ENCODE measurements at regions not wholly inside any gene's neighbourhood (a gene's known extent, or its start where the extent isn't known, plus 50 kb on each side); places are given as distances from the start of the nearest gene placed in this dataset.
"Not testable (repeated sequence)": the region's sequence is repeated elsewhere in the genome, so short reads cannot be mapped to it uniquely, and the experiment has no call there.

GRCh38 chr4:71081192-71081591 lies 87.7 kb downstream of the DCK start:
- no peak for DNase-seq (ENCODE audit: low read depth)

- DNase-seq (ENCODE audit: low read depth): no peak
These were observed 100.3 kb downstream of the DCK start for GRCh38 chr4:71093745-71094144.

DNA sequence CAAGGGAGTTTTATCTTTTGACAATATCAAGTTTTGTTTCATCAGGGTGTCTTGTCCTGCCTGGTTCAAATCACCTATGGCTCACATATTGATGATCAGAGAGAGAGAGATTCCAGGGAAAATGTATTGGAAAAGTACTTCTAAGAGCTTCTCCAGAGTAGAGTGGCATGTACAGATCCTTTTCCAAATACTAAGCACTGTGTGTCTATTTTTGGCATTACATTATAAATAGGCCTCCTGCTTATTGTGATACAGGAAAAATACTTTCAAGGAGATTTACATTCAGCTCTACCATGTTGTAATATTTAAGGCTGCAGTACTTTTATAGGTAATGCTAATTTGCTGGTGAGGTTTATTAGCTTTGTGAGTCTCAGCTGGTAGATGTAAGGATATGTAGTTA lies 100.8 kb downstream of the DCK start:
- DNase-seq (ENCODE audit: low read depth): no peak

DNA sequence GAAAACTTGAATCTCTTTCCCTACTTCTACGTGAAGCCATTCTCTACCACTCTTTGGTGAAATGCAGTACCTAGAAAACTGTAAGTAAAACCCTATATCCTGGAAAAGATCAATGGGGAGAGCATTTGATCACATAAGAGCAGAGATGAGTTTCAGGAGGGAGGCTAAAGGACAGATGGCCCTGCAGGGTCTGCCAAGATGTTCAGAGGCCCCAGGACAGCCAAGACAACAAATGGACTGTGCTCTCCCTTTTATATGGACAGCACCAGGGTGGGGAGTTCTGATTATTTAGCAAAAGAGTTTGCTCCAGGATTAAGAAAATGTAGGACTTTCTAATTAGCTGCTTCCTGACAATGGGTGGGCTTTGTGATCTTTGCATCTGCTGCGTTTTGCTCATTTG lies 101.7 kb downstream of the DCK start:
- DNase-seq (ENCODE audit: low read depth): no peak

DNA sequence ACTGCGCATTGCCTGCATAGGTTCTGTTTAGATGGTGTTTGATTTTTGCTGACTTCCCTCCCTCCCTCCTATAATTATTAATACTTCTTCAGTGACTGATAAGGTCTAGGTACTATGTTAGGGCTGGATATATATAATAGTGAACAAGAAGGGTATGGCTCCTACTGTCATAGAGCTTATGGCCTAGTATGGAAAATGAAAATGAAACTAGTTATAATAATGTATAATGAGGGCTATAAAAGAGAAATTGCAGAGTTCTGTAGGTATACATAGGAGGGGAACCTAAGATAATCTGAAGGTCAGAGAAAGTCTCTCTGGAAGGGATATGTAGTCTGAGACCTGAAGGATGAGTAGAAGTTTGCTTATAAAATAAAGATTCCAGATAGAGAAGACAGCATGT lies 102.1 kb downstream of the DCK start:
- DNase-seq (ENCODE audit: low read depth): peak; percentile 19

DNA sequence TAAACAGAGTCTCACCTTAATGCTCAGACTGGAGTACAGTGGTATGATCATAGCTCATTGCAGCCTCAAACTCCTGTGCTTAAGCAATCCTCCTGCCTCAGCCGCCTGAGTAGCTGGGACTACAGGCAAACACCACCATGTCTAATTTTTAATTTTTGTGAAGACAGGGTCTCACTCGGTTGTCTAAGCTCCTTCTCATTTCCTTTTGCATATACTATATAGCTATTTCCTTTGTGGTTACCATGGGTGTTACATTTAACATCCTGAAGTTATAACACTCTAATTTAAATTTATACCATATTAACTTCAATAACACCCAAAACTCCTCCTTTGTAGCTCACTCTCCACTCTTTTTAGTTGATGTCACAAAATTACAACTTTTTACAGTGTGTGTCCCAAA lies 114.3 kb downstream of the DCK start:
- no peak for DNase-seq (ENCODE audit: low read depth)

DNA sequence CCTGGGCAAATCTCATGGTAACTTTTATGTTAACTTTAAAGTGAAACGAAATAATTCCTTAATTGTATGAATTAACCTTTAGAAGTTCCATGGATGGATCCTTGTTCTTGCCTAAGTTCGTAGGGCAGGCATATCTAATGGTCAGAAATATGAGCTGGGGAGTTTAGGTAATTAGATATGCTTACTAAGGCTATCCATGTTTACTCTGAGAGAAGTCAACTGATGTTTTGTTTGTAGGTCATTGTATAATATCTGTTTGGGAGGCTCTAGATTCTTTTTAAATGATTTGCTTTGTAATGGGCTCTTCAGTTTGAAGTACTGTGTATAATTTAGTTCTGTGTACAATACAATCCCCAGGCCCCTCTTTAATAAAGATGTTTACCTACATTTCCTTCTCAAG lies 117.0 kb downstream of the DCK start:
- DNase-seq (ENCODE audit: low read depth): no peak

DNA sequence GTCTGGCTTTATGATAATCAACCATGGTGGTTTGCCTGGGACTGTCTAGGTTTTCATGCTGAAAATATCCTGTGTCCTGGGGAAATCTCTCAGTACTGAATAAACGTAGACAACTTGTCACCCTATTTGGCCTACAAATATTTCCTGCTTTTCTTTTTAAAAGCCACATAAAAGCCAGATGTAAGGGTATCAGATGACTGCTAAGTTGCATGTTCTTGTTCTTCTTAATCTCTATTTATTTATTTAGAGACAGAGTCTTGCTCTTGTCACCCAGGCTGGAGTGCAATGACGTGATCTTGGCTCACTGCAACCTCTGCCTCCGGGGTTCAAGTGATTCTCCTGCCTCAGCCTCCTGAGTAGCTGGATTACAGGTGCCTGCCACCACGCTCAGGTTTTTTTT lies 117.7 kb downstream of the DCK start:
- not testable (repeated sequence) for DNase-seq (ENCODE audit: low read depth)

- DNase-seq (ENCODE audit: low read depth): no peak
These were observed 119.8 kb downstream of the DCK start for GRCh38 chr4:71113294-71113693.

- DNase-seq (ENCODE audit: low read depth): no peak
These were observed 127.5 kb downstream of the DCK start for GRCh38 chr4:71120831-71121524.

DNA sequence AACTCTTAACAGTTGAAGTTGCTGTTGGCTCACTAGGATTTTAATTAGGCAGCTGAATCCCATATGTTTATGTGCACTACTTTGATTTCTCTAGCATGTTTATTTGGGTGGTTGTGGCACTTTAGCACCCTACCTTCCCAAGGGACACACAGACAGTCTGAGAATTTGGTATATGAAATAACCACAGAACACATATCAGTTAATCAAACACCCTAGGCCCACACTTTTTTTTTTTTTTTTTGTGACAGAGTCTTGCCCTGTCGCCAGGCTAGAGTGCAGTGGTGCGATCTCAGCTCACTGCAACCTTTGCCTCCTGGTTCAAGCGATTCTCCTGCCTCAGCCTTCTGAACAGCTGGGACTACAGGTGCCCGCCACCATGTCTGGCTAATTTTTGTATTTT lies 130.5 kb downstream of the DCK start:
- no peak for DNase-seq (ENCODE audit: low read depth)

- no peak for DNase-seq (ENCODE audit: low read depth)
These were observed 131.7 kb downstream of the DCK start for GRCh38 chr4:71125137-71125536.

DNA sequence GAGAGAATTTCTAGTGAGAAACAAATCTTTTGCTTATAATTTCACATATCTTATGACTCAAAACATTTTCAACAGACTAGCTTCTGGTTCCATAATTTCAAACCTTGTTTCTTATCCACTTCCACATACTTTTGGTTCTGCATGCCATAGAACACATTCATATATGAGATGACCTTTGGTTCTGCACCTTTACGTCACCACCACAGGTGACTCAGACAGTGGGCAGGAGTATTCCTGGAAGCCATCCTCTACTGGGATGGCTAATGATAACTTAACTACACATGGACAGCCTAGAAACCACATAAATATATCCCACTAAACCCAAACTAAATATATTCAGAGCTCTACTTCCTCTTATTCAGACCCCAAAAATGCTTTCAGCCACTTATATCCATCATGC lies 133.3 kb downstream of the DCK start:
- peak; percentile 98 for DNase-seq (ENCODE audit: low read depth)

- DNase-seq (ENCODE audit: low read depth): peak; percentile 92
These were observed 137.6 kb downstream of the DCK start for GRCh38 chr4:71130827-71131603.

DNA sequence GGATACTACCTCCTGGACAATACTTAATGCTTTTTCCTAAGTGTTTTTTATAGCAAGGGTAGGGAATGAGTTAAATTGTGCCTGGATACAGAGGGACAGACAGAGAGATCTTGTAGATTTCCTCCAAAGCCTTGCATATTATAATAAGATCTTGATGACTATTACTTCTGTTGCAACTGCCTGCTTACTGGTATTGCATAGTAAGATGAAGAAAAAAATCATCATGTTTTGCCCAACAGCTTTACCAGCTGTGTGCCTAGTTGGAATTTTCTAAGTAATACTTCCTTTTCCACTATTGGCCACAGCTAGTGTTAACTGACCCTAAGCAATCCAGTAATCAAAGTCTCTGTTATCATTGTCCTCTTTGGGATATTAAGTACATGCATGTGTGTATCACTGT lies 139.0 kb downstream of the DCK start:
- DNase-seq (ENCODE audit: low read depth): peak; percentile 56

DNA sequence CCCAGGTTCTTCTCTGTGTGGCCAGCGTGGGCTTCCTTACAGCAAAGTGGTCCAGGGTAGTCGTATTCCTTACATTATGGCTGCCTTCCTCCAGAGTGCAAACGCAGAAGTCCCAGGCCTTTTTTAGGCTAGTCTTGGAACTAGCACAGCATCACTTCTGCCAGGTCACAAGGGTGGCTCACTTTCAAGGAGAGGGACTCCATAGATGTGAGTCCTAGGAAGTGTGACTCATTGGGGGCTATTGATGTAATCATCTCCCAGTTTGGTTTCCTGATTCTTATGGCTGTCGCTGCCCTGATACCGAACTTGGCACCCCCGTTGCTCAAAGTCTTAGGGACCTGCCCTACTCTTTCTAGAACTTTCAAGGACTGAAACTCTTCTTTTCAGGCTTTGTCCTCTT lies 140.0 kb downstream of the DCK start:
- peak; percentile 73 for DNase-seq (ENCODE audit: low read depth)

GRCh38 chr4:71136071-71136470 lies 142.6 kb downstream of the DCK start:
- DNase-seq (ENCODE audit: low read depth): no peak

GRCh38 chr4:71138007-71138615 lies 144.7 kb downstream of the DCK start:
- no peak for DNase-seq (ENCODE audit: low read depth)

GRCh38 chr4:71140563-71140962 lies 147.1 kb downstream of the DCK start:
- no peak for DNase-seq (ENCODE audit: low read depth)

GRCh38 chr4:71141125-71141524 lies 147.7 kb downstream of the DCK start:
- no peak for DNase-seq (ENCODE audit: low read depth)

DNA sequence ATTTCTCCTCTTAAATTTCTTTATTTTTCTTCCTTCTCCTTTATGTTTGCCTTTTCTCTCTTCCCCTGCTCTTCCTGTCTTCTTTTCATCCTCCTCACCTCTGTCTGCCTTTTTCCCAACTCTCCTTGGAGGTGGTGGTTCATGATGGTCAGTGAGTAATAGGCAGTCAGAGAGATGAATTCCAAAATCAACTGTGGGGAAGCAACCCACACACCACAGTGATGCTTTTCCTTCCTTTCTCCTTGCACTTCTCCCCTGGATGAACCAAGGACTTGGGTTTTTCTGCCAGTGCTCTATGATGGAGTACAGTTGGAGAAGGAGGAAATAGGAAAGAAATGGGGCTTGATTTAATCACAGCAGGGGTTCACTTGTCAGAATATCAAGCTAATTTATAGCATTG lies 153.8 kb downstream of the DCK start:
- peak; percentile 44 for DNase-seq (ENCODE audit: low read depth)

GRCh38 chr4:71148545-71148944 lies 155.1 kb downstream of the DCK start:
- DNase-seq (ENCODE audit: low read depth): no peak

DNA sequence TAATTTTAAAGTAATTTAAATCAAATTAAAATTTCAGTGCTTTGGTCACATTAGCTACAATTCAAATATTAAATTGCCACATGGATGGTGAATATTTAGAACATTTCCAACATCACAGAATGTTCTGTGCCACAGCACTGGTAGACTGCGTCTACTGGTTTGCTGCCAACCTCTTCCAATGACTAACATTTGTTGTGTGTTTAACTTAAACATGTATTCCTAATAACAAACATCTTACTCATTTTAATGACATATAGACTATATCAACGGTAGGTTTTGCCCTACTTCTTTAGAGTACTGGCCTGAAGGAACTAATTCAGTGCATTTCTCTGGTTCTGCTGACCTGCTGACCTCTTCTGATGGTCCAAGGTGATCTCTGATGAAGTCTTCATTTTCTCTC lies 157.6 kb downstream of the DCK start:
- peak; percentile 66 for DNase-seq (ENCODE audit: low read depth)

Data from ELR (cell line).